Hippocampal formation (tissue), 2 donors: ENCODE measurements at regions not wholly inside any gene's neighbourhood (a gene's known extent, or its start where the extent isn't known, plus 50 kb on each side); places are given as distances from the start of the nearest gene placed in this dataset.
"Not testable (repeated sequence)": the region's sequence is repeated elsewhere in the genome, so short reads cannot be mapped to it uniquely, and the experiment has no call there.

Experiments used
- DNase-seq, 2 donors: peaks; one replicate each; lab custom pipeline; 2025; lab: John Stamatoyannopoulos, UW

DNA sequence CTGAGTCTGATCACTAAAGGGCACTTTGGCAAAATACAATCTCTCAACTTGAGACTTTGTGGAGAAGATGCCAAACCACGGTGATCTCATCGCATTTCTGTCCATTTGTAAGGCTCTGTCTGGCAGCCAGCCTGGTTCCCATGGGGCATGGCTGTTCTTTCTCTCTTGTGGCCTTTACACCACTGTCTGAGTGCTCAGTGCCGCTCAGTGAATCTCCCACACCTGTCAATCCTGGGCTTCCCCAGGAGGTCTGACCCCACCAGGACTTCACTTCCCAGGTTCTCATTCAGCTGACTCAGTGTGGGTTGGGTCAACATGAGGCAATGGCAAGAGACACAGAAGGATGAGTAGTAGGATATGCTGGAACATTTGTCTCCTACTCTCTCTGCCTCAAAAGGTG is 96.8 kb upstream of the TRIB2 start:
- DNase-seq = no peak

DNA sequence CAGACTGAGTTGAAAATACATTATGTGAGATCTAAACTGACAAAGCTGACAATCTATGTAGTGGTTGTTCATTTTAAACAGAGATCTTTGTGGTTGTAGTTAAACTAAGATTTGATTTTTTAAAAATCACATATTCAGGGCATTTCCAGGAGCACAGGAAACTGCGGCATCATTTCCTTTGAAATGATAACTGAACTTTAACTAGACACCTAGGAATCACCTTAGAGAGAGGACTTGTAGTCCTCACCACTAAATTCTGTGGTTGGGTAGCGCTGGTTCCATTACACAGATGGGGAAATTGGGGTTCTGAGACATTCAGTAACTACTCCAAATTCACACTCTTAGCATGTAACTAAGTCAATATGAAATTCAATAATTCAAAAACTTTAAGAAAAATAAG is 96.0 kb upstream of the TRIB2 start:
- no peak for DNase-seq

DNA sequence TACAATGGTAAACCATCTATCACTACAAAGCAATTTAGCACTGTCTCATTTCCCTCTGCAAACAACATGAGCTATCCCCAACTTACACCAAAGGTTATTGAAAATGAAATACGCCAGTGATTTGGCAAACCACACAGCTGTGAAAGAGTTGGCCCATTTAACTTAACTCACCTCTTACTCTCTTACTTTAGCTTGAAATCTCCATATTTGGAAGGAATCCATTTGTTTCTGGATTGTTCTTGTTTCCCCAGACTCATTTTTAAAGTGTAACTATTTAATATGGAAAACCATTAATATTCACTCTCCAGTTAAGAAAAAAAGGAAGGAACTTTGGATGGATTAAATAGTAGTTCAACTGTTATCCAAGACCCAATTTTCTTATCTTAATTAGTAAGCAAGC is 93.7 kb upstream of the TRIB2 start:
- no peak for DNase-seq

DNA sequence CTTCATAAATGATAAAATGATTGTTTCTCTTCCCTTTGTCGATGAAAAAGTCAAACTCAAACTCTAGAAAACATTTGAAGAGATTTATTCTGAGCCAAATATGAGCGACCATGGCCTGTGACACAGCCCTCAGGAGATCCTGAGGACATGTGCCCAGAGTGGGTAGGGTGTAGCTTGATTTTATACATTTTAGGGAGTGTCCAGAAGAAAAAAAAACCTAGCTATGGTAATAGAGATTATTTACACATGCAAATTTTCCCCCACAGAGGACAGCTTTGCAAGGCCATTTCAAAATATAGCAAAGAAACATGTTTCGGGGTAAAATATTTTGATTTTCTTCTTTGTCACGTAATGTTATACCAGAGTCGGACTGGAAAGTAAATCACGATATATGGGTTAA is 92.4 kb upstream of the TRIB2 start:
- no peak for DNase-seq

DNA sequence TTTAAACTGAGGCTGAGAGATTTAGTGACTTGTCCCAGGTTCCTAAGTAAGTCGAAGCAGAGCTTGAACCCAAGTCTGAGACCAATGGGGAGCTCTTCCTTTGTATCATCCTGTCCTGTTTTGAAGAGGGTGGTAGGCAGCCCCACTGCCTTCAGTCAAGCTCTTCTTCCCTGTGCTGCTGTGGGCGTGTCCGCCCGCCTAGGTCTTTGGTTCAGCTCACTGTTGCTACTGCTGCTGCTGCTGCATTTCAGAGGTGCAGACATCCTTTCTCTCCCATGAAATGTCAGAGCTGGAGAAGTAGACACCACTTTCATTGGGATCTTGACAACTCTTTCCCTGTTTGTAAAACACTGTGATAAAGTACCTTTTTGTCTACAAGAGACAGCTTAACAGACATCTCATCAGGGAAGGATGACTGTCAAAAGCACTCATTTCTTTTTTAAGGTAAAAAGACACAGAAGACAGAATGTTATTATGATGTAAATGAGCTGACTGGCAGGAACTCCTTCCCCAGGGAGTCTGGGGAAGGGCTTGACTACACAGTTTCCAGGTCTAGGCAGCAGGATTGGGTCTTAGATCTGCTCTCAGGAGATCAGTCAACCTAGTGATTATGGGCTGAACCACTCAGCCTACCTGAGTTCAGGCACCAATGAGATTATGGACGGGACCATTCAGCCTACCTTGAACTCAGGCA is 91.7 kb upstream of the TRIB2 start:
- DNase-seq = no peak

DNA sequence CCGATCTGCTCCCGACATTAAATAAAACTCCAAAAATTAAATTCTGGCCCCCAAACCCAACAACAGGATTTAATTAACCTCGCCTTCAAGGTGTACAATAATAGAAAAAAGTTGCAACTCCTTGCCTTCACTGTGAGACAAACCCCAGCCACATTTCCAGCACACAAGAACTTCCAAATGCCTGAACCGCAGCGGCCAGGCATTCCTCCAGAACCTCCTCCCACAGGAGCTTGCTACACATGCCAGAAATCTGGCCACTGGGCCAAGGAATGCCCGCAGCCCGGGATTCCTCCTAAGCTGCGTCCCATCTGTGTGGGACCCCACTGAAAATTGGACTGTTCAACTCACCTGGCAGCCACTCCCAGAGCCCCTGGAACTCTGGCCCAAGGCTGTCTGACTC is 88.2 kb upstream of the TRIB2 start:
- not testable (repeated sequence) for DNase-seq

DNA sequence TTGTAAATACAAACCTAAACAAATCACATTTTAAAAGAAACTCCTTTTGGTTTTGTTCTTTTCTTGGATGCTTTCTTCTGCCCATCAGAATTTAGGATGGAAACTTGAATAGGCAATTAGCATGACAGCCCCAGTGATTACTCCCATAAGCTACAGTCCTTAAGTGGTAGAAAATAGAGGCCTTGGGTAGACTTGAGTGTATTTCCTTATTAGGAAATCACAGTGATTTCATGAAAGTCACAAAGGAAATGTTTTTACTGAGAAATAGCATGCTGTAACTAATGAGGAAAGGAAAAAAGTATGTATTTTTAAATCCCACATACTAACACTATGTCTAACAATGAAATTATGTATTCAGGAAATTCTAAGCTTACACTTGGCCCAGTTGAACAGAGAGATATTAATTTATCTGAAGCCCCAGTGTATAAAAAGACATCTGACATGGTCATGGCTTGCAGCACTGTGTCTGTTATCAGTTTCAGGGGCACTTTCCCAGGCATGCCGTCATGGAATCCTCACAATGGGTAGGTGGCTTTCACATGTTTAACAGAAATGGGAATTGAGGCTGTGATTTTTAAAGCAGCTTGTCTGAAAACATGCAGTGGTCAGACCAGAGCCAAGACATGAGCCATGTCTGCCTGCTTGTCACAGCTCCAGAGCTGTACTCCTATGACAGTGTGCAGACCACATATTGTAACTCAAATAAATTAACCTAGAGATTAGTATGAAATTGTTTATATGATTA is 79.7 kb upstream of the TRIB2 start:
- no peak for DNase-seq

DNA sequence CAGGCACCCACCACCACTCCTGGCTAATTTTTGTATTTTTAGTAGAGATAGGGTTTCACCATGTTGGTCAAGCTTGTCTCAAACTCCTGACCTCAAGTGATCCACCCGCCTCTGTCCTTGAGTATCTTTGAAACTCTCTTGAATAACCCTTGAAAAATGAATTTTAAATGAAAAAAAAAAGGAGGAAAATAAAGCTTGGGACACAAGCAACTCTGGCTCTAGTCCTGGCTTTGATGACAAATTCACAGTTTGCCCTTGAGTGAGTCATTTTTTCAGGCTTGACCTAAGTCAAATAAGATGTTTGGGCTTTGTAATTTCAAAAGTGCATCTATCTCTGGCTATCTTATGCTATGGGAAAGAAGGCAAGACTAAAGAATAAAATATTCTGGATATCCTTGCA is 79.0 kb upstream of the TRIB2 start:
- DNase-seq = no peak

DNA sequence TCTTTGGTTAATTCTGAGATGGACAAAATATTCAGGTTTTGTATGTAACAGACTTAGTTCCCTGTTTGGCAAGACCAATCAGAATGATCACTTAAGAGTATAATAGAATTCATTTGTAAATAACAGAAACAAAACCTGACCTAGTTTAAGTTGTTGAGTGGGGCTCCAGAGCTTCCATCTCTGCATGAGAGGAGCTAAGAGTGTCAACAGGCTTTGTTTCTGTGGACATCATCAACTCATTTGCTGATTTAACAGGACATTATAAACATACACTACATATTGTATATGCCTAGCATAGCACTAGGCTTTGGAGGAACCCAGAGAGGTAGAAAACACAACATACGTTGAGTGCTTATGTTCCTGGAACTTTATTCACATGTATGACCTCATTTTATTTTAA is 75.3 kb upstream of the TRIB2 start:
- no peak for DNase-seq

DNA sequence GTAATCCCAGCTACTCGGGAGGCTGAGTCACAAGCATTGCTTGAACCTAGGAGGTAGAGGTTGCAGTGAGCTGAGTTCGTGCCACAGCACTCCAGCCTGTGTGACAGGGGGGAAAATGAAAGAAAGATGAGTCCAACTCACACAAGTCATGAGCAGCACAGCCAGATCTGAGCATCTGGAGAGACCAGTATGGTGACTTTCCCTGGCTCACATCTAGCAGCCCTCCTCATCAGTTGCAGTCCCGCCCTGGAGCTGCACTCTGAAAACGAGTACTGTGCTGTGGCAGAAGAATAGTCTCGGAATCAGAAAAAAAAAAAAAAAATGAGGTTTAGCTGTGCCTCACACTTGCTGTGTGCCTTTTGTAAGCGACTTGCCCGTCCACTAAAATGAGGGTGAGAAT is 74.4 kb upstream of the TRIB2 start:
- DNase-seq = no peak

DNA sequence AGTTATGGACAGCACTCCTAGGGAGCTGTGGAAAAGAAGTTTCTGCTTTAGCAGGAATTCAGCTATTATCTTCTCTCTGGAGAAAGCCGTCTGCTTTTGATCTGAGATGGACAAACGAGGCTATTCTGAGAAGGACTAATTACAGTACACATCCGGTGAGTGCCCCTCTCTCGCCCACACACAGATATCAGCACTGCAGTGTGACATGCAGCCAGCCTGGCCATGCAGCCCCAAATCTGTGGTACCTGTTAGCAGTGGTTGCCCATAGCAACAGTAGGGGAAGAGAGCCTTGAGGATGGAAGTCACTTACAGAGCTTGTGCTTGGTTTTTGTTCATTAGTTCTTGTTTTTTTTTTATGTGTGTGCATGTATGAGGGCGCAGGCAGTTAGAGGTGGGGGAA is 73.9 kb upstream of the TRIB2 start:
- no peak for DNase-seq

DNA sequence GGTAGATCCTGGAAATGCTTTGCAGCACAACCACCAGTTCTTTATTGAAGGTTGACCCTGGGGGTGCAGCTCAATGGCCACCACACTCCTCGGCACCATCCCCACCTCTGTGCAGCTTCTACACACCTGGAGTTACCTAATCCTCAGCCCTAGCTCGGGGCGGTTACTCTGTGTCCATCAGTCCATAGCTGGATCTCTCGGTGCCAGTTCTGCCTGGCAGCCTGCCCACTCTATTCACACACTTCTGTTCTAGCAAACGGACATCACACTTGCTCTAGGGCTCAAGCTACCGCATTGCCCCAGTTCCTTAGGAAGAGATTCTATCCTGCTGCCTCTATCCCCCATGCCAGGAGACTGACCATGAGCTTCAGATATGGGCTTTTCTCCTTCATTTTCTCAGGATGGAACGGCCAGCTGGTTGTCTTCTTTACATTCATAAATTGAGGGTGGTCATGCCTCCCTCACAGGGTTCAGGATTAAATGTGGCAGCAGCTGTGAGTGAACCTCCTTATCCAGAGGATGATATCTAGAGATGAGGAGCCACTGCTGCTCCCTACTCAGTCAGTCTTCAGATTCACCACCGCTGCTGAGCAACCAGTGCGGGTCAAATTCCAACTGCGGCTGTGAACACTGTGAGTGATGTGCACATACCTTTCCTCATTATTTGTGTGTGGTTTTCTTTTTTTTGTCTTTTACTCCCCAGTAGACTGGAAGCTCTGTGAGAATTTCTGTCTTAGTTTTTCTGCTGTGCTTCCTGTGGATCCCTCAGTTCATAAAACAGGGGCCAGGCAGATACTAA is 66.9 kb upstream of the TRIB2 start:
- no peak for DNase-seq

DNA sequence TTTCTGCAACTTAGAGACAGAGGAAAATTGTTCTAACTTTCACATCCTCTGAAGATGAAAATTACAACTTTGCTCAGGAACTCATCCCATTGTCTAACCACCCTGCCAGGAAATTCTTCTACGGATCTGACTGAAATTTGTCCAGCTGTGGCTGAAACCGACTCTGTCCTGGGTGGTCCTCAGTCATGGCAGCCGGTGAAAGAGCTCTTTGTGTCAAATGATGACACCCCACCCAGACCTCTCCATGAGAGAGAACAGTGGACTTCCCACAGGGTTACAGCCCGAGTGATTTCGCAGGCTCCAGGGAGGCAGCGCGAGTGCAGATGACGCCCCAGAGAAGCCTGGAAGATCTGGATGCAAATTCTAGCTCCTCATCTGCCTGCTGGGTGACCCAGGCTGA is 65.1 kb upstream of the TRIB2 start:
- no peak for DNase-seq

DNA sequence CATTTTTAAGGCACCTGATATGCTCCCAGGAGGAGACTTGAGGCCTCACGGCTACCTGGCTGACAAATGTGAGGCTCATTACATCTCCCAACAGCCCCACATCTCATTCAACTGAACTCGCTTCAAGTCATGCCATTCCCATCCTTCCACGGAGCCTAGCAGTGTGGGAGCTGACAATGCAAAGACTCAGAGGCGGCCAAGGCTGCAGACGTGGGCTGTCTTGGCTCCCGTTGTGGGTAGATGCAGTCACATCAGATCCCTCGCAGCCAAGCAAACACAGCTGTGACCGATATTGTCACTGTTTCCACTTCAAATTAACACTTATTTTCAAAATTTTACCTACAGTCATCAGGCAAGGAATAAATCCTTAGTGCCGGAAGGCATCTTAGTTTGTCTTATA is 64.0 kb upstream of the TRIB2 start:
- DNase-seq = peak in 1 of 2 donors; percentile 10

DNA sequence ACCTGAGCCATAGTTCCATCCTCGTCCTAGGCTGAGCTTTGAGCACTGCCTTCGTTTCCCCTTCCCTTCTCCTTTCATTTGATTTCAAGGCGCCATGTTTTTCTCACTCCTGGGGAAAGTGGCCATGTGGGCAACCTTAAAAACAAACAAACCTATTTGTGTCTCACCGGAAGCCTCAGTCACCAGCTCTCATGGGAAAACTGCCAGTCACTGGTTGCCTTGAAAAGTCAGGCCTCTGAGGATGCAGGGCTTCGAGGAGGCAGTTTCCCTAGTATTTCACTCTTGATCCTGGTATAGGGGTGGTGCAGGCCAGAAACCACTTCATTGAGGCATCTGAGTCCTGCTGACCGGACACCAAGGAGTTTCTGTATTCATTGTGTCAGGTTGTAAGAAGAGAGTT is 59.2 kb upstream of the TRIB2 start:
- no peak for DNase-seq

DNA sequence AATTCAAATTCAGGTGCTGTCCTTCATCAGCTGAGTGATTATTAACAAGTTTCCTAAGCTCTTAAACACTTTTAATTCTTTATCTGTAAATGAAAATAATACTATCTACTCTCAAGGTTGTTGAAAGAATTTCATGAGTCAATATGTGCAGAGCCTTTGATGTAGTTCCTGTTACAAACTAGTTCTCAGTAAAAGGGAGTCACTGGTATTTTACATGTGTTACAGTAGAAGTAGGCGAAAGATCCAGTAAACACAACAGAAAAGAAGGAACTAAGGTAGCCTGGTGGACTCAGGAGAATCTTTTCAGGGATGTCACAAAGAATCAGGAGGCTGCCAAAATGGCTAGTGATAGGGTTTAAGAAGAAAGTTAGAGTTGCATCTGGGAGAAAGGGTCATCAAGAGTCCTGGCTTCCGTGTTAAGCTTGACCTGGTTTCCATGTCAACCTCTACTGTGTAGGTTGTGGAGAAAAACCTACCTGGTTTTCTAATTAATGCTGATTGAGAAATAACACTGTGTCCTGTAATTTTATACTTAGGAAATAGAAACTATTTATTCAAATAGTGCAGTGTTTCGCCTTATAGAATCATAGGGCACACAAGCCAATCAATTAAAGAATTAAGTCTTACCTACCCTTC is 58.3 kb upstream of the TRIB2 start:
- DNase-seq = no peak

DNA sequence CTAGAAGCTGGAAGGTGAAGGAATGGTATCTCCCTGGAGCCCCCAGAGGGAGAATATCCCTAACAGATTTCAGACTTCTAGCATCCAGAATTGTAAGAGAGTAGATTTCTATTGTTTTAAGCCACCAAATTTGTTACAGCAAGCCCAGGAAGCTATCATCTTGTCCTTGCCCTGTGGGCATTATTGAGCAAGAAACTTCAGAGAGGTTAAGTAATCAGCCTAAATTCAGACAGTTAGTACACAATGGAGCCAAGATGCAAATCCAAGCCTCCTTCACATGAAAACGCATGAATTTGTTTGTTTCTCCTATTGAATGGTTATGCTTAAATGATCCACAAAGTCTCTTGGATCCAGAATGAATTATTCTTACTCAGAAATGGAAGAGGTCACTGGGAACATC is 55.2 kb upstream of the TRIB2 start:
- no peak for DNase-seq

DNA sequence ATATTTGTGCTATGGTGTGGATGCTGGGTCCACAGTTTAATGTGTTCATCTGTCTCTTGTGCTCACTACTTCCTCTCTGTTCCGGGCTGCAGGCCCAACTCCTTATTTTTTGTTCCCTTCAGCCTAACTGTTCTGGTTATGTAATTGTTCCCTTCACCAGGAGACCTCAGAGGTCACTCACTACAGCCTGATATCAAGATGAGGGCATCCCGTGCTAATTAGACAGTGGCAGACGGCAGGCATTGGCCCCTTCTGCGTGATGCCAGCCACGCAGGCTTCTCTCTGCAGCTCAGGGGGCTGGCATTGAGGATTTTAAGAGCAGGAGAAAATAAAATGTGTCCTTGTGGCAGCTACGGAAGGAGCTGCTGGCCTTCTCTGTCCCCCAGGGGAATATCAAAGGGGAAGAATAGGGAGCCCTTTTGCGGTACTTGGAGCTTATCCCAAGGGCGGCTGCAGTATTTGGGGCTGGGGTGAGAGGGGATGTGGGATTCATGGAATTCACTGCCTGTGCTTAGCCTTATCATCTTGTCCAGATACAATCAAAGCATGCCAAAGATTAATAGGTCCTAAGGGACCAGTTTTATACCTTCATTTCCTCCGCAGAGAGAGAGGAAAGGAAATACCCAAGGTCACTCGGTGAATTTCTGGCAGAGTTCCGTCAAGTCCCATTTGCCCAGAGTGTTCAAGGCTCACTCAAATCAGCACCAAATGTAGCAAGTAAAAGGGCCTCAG is 53.3 kb upstream of the TRIB2 start:
- no peak for DNase-seq

DNA sequence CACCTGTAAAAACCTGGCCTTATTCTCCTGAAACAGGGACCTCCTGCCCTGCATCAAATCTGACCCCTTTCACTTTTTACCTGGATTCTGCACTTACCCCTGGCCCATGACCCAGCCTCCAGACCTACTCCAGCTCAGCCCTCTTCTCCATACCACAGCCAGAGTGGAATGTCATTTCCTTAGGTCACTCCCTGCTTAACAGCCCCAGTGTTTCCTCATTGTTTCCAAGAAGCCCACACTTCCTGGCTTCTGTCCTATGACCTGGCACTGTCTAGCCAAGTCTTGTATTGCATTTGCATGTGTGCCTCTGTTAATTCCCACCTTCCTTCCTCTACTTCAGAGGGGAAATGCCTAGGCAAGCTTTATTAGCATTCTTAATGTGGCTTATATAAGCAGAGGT is 51.4 kb upstream of the TRIB2 start:
- no peak for DNase-seq

DNA sequence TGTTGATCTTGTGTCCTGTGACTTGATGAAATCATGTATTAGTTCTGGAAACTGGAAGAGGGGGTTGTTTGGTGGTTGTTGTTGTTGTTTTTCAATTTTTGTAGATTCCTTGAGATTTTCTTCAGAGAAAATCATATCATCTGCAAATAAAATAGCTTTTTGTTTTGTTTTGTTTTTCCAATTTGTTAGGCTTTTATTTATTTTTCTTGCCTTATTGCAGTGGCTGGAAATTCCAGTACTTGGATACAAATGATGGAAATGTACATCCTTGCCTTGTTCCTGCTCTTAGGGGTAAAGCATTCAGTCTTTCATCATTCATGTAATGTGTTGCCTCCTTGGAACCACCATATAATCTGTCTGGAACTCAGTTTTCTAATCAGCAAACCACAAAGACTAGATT is 50.3 kb upstream of the TRIB2 start:
- no peak for DNase-seq
